Mesenchymal stem cell (in vitro differentiated cells and primary cell): ENCODE measurements at regions not wholly inside any gene's neighbourhood (a gene's known extent, or its start where the extent isn't known, plus 50 kb on each side); places are given as distances from the start of the nearest gene placed in this dataset.
"Not testable (repeated sequence)": the region's sequence is repeated elsewhere in the genome, so short reads cannot be mapped to it uniquely, and the experiment has no call there.

Source experiments
- DNase-seq: peaks from one replicate; pipeline ENCODE4 v3.0.0-alpha.2; 2013
- H2AFZ ChIP-seq: one replicate; pipeline ENCODE4 v1.6.1; 2013; ENCODE audit warnings: low read depth, mild to moderate bottlenecking, control low read depth, inconsistent platforms, low read length, moderate library complexity
- H2AK5ac ChIP-seq: 2 replicates; pipeline ENCODE4 v1.6.1; 2013; ENCODE audit warnings: low read length, moderate library complexity, mild to moderate bottlenecking, inconsistent platforms; ENCODE audit not compliant: severe bottlenecking
- H2BK120ac ChIP-seq: one replicate; pipeline ENCODE4 v1.6.1; 2013; ENCODE audit warnings: low read depth, mild to moderate bottlenecking, inconsistent platforms, low read length, moderate library complexity
- H2BK12ac ChIP-seq, 2 experiments: one replicate each; pipeline ENCODE4 v1.6.1; 2013; ENCODE audit warnings: inconsistent platforms in 2 of 2, low read length in 2 of 2, mild to moderate bottlenecking in 2 of 2, moderate library complexity in 2 of 2, control low read depth in 1 of 2
- H2BK15ac ChIP-seq: one replicate; pipeline ENCODE4 v1.6.1; 2013; ENCODE audit warnings: mild to moderate bottlenecking, low read depth, inconsistent platforms; ENCODE audit not compliant: poor library complexity, severe bottlenecking
- H2BK5ac ChIP-seq: 2 replicates; pipeline ENCODE4 v1.6.1; 2013; ENCODE audit warnings: low read depth, mild to moderate bottlenecking, low read length, control low read depth, inconsistent platforms; ENCODE audit not compliant: poor library complexity, severe bottlenecking
- H3K14ac ChIP-seq, 2 experiments: one replicate each; pipeline ENCODE4 v1.6.1; 2013; ENCODE audit warnings: inconsistent platforms in 2 of 2, low read length in 2 of 2, control low read depth in 1 of 2, mild to moderate bottlenecking in 1 of 2, moderate library complexity in 1 of 2
- H3K18ac ChIP-seq, 2 experiments: one replicate each; pipeline ENCODE4 v1.6.1; 2013; ENCODE audit warnings: inconsistent platforms in 2 of 2, low read length in 2 of 2, control low read depth in 1 of 2, low read depth in 1 of 2, mild to moderate bottlenecking in 1 of 2
- H3K23ac ChIP-seq, 2 experiments: one replicate each; pipeline ENCODE4 v1.6.1; 2013; ENCODE audit warnings: inconsistent platforms in 2 of 2, low read length in 2 of 2, mild to moderate bottlenecking in 2 of 2, moderate library complexity in 2 of 2, control low read depth in 1 of 2
- H3K27ac ChIP-seq: 2 replicates; pipeline ENCODE4 v1.5.1; 2013; ENCODE audit warnings: mild to moderate bottlenecking, moderate library complexity, low read length, control low read depth, inconsistent platforms; ENCODE audit not compliant: poor library complexity, severe bottlenecking
- H3K27me3 ChIP-seq, 2 experiments: 2 replicates each; pipeline versions ENCODE4 v1.6.1 to v1.7.0; 2013; ENCODE audit warnings: low read length in 2 of 2, mild to moderate bottlenecking in 2 of 2, moderate library complexity in 2 of 2, control low read depth in 1 of 2, inconsistent platforms in 1 of 2; ENCODE audit not compliant: control insufficient read depth in 1 of 2, insufficient read depth in 1 of 2
- H3K36me3 ChIP-seq, 2 experiments: 2 replicates each; pipeline versions ENCODE4 v1.6.1 to v1.7.0; 2013; ENCODE audit warnings: low read length in 2 of 2, control low read depth in 1 of 2, inconsistent platforms in 1 of 2, low read depth in 1 of 2, mild to moderate bottlenecking in 1 of 2; ENCODE audit not compliant: insufficient read depth in 2 of 2, control insufficient read depth in 1 of 2
- H3K4ac ChIP-seq, 2 experiments: one replicate each; pipeline ENCODE4 v1.6.1; 2013; ENCODE audit warnings: inconsistent platforms in 2 of 2, low read length in 2 of 2, mild to moderate bottlenecking in 2 of 2, moderate library complexity in 2 of 2, control low read depth in 1 of 2, low read depth in 1 of 2
- H3K4me1 ChIP-seq: 2 replicates; pipeline ENCODE4 v1.6.1; 2013; ENCODE audit warnings: low read depth, low read length, control low read depth; ENCODE audit not compliant: control insufficient read depth, insufficient read depth
- H3K4me2 ChIP-seq: 2 replicates; pipeline ENCODE4 v1.6.1; 2013; ENCODE audit warnings: low read length, mild to moderate bottlenecking, inconsistent platforms; ENCODE audit not compliant: poor library complexity, severe bottlenecking
- H3K4me3 ChIP-seq, 2 experiments: 2 replicates each; pipeline versions ENCODE4 v1.5.1 to v1.7.0; 2013; ENCODE audit warnings: low read length in 2 of 2, mild to moderate bottlenecking in 2 of 2, control low read depth in 1 of 2, low read depth in 1 of 2; ENCODE audit not compliant: insufficient read depth in 1 of 2
- H3K79me1 ChIP-seq: replicated peaks from 2 replicates; pipeline ENCODE4 v1.6.1; 2013; ENCODE audit warnings: mild to moderate bottlenecking, control low read depth, low read length, inconsistent platforms; ENCODE audit not compliant: poor library complexity, severe bottlenecking
- H3K9ac ChIP-seq: 2 replicates; pipeline ENCODE4 v1.7.0; 2013; ENCODE audit warnings: mild to moderate bottlenecking, low read length, moderate library complexity
- H3K9me3 ChIP-seq: 2 replicates; pipeline ENCODE4 v1.7.0; 2013; ENCODE audit warnings: mild to moderate bottlenecking, low read length; ENCODE audit not compliant: control insufficient read depth
- H4K8ac ChIP-seq: one replicate; pipeline ENCODE4 v1.6.1; 2013; ENCODE audit warnings: inconsistent platforms, mild to moderate bottlenecking, low read length, moderate library complexity
- H4K91ac ChIP-seq: one replicate; pipeline ENCODE4 v1.6.1; 2013; ENCODE audit warnings: mild to moderate bottlenecking, low read length, inconsistent platforms
- WGBS: methylation state at CpG from one replicate; pipeline ENCODE4 v1.1.7; 2013; ENCODE audit warnings: mixed read lengths; 5-methylcytosine and 5-hydroxymethylcytosine counted together

- Histone ChIP-seq H3K36me3 (no peaks in the 10 kb centered on the region), H3K4me1 (no peaks in the 10 kb centered on the region)
These were observed 585.6 kb downstream of the TBL1XR1 start for GRCh38 chr3:176611703-176612102.

DNA sequence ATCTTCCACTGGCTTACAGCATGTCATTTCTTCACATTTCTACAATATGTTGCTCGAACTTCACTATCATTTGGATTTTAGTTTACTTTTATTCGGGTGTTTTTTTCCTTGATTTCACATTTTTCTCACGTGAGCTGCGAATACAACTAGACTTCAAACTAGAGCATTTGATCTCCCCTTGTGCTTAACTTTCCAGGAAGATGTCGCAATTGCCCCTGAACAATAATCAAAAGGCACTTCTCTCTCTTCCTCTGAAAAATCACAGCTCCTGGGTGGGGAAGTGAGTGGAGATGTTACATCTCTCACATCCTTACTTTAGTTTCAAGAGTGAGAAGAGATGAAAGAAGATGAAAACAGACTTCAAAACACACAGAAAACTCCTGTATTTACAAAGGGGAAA lies 587.9 kb downstream of the TBL1XR1 start:
- Histone ChIP-seq H4K8ac (no peak overlapping the region), H3K9ac (no peak overlapping the region), H3K27ac (no peak overlapping the region), H3K36me3 (no peaks in the 10 kb centered on the region), H4K91ac (no peak overlapping the region), H3K4me2 (no peak overlapping the region), H2AK5ac (no peak overlapping the region), H3K79me1 (no peaks in the 10 kb centered on the region), H3K9me3 (no peaks in the 10 kb centered on the region), H2BK15ac (no peak overlapping the region), H2BK5ac (no peak overlapping the region), H3K4ac (no peak overlapping the region), H3K27me3 (no peaks in the 10 kb centered on the region), H3K4me1 (no peaks in the 10 kb centered on the region), H3K23ac (no peak overlapping the region), H3K14ac (no peak overlapping the region), H2AFZ (no peak overlapping the region), H2BK120ac (no peak overlapping the region), H3K18ac (no peak overlapping the region), H2BK12ac (no peak overlapping the region), H3K4me3 (no peak overlapping the region)
- DNase-seq, result no peak
- WGBS, result 95% methylated on average over 4 of the region's 5 CpGs

More at GRCh38 chr3:176611703-176612102, 585.6 kb downstream of the TBL1XR1 start:
- H3K18ac ChIP-seq, result no peak overlapping the region
- no peak overlapping the region for H3K4me3 ChIP-seq
- no peak overlapping the region for H2BK15ac ChIP-seq
- no peak overlapping the region for H3K4me2 ChIP-seq
- no peak overlapping the region for H3K14ac ChIP-seq
- H2BK5ac ChIP-seq, result no peak overlapping the region
- no peak overlapping the region for H2AFZ ChIP-seq
- no peak overlapping the region for H3K23ac ChIP-seq
- no peak overlapping the region for H4K91ac ChIP-seq
- DNase-seq, result no peak
- H3K9me3 ChIP-seq, result no peaks in the 10 kb centered on the region
- H3K27ac ChIP-seq, result no peak overlapping the region
- H2BK120ac ChIP-seq, result no peak overlapping the region
- H4K8ac ChIP-seq, result no peak overlapping the region
- H3K79me1 ChIP-seq, result no peaks in the 10 kb centered on the region
- H2BK12ac ChIP-seq, result no peak overlapping the region
- H3K9ac ChIP-seq, result no peak overlapping the region
- H3K27me3 ChIP-seq, result no peaks in the 10 kb centered on the region
- WGBS, result 75% methylated on average over 1 of the region's 1 CpG
- H3K4ac ChIP-seq, result no peak overlapping the region
- H2AK5ac ChIP-seq, result no peak overlapping the region

DNA sequence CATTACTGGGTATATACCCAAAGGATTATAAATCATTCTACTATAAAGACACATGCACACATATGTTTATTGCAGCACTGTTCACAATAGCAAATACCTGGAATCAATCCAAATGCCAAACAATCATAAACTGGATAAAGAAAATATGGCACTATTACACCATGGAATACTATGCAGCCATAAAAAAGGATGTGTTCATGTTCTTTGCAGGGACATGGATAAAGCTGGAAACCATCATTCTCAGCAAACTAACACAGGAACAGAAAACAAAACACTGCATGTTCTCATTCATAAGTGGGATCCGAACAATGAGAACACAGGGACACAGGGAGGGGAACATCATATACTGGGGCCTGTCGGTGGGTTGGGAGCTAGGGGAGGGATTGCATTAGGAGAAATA lies 591.7 kb downstream of the TBL1XR1 start:
- not testable (repeated sequence) for H3K4ac ChIP-seq, H2BK15ac ChIP-seq, H3K27ac ChIP-seq, H3K36me3 ChIP-seq, H3K23ac ChIP-seq, H3K9ac ChIP-seq, H3K18ac ChIP-seq, H4K91ac ChIP-seq, H3K4me3 ChIP-seq, H3K27me3 ChIP-seq, H4K8ac ChIP-seq, H2BK12ac ChIP-seq, H3K14ac ChIP-seq, H2BK5ac ChIP-seq, DNase-seq, H3K79me1 ChIP-seq, H3K4me2 ChIP-seq, H2BK120ac ChIP-seq, H2AK5ac ChIP-seq, H3K4me1 ChIP-seq, H2AFZ ChIP-seq, H3K9me3 ChIP-seq
- 94% methylated on average over 2 of the region's 2 CpGs for WGBS

DNA sequence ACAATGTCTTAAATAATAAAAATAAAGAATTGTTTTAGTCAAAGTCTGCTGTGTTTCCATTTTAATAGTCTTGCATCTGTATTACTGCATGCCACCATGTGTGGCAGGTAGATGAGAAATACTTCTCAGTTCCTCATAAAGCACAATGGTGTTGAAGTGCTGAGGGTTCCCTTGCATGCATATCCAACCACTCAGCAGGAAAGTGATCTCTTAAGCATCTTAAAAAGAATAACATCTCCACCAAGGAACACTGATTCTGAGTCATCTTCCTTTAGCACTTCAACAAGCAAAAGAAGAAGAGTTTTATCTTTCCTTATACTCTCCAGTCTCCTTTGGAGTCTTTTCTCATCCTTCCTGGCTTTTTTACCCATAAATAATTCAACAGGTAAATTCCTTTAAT lies 602.0 kb downstream of the TBL1XR1 start:
- Histone ChIP-seq H3K4me3 (no peak overlapping the region), H3K27me3 (no peaks in the 10 kb centered on the region), H4K91ac (no peak overlapping the region), H3K23ac (no peak overlapping the region), H2AK5ac (no peak overlapping the region), H3K36me3 (no peaks in the 10 kb centered on the region), H2BK5ac (no peak overlapping the region), H3K14ac (no peak overlapping the region), H2BK15ac (no peak overlapping the region), H4K8ac (no peak overlapping the region), H3K9me3 (no peaks in the 10 kb centered on the region), H3K4me1 (no peaks in the 10 kb centered on the region), H3K4ac (no peak overlapping the region), H3K27ac (no peak overlapping the region), H3K4me2 (no peak overlapping the region), H3K18ac (no peak overlapping the region), H2BK120ac (no peak overlapping the region), H3K79me1 (no peaks in the 10 kb centered on the region), H2BK12ac (no peak overlapping the region), H2AFZ (no peak overlapping the region), H3K9ac (no peak overlapping the region)
- DNase-seq, result peak; percentile 18
